GM10266 (cell line): ENCODE measurements at regions not wholly inside any gene's neighbourhood (a gene's known extent, or its start where the extent isn't known, plus 50 kb on each side); places are given as distances from the start of the nearest gene placed in this dataset.

Experiments used
- DNase-seq: peaks from one replicate; pipeline ENCODE4 v3.0.0; 2012; ENCODE audit errors: extremely low spot score
- TF ChIP-seq, protein P1 (sequence below): IDR thresholded peaks from 2 replicates; pipeline ENCODE4 v1.5.1; 2012; ENCODE audit warnings: mild to moderate bottlenecking, low read depth; ENCODE audit not compliant: control insufficient read depth, insufficient read depth; ENCODE audit errors: missing control alignments

DNA sequence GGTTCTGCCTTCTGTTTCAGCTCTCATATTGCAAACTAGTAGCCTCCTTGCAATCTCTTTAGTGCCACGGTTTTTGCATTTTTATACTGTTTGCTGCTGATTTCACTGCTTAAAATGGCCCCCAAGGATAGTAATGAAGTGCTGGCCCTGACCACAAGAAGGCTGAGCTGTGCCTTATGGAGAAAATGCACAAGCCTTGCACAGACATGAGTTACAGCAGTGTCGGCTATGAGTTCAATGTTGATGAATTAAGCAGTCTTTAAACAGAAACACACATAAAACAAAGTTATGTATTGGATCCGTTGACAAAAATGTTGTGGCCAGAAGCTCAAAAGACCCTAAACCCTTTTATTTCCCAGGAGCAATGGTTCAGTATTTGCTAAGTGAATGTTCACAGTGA, 210.6 kb upstream of the DYNLRB2 start:
- TF ChIP-seq, protein P1, sequence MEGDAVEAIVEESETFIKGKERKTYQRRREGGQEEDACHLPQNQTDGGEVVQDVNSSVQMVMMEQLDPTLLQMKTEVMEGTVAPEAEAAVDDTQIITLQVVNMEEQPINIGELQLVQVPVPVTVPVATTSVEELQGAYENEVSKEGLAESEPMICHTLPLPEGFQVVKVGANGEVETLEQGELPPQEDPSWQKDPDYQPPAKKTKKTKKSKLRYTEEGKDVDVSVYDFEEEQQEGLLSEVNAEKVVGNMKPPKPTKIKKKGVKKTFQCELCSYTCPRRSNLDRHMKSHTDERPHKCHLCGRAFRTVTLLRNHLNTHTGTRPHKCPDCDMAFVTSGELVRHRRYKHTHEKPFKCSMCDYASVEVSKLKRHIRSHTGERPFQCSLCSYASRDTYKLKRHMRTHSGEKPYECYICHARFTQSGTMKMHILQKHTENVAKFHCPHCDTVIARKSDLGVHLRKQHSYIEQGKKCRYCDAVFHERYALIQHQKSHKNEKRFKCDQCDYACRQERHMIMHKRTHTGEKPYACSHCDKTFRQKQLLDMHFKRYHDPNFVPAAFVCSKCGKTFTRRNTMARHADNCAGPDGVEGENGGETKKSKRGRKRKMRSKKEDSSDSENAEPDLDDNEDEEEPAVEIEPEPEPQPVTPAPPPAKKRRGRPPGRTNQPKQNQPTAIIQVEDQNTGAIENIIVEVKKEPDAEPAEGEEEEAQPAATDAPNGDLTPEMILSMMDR, result no peak
- DNase-seq, result no peak

DNA sequence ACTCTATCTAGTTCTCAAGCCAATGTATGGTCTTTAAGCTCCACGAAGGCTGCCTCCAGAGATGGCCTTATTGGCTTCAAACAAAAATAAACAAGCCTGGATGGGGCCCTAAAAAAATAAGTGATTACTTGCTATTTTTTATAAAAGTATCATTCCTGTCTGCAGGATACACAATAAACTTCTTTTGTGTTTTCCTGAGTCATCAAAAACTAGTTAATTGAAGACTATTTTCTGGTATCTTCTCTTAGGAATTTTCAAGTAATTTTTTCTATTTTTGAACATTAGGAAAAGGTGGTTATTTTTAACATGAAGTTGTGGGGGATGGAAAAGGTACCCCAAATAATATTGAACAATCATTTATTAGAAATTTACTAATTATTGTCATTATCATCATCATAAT, 213.1 kb upstream of the DYNLRB2 start:
- no peak for DNase-seq
- TF ChIP-seq, protein P1, result no peak

DNA sequence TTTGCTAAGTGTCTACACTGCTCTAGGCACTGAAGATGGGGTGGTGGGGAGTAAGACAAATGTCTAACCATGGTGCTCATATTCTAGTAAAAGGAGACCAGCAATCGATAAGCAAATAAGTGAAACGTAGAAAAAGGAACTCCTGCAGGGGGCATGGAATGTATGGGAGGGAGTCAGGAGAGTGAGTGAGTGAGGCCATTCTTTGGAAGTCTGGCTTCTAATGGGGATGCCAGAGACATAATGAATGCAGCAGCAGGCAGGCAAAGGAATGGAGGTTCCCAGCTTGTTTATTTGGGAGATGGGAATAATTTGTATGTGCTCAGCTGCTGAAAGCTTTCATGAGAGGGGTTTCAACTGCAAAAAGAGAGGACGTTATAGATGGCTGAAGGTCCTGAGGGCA, 216.4 kb upstream of the DYNLRB2 start:
- TF ChIP-seq, protein P1, result no peak
- DNase-seq, result no peak

DNA sequence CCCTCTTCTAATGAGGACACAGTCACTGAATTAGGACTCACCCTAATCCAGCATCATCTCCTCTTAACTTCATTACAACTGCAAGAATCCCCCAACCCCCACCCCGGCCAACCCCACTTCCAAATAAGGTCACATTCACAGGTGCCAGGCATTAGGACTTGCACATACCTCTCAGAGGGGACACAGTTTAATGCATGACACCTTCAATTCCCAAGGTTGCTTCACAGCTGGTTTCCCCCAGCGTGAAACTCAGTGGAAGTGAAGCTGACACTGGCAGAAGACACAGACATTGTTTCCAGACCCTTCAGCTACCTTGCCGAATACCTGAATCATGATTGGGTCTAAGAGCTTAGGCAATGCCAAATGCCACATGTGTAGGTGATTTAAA, 217.0 kb upstream of the DYNLRB2 start:
- TF ChIP-seq, protein P1, result no peak

DNA sequence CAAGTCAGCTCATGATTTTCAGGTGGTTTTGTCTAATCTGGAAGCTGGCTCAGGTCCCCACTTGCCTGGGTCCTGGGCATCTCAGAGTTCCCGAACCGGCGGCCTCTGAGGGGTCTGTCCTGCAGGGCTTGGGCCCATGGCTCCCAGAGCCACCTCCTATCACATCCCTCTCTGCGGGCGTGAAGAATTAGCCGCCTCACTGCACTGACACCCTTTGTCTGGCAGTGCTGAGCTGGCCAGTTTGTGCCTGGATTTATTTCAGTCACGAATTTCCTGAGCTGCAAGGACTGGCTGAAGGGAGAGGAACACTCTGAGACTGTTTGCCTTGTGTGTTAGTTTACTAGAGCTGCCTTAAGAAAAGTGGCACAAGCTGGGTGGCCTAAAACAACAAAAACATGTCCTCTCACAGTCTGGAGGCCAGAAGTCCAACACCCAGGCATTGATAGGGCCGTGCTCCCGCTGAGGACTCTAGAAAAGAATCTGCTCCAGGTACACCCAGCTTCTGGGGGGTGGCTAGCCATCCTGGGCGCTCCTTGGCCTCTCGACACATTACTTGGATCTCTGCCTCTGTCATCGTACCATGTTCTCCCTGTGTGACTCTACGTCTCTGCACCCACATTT, 217.5 kb upstream of the DYNLRB2 start:
- TF ChIP-seq, protein P1, result no peak
- DNase-seq, result no peak

More for the DNA sequence above, 217.0 kb upstream of the DYNLRB2 start:
- no peak for DNase-seq

DNA sequence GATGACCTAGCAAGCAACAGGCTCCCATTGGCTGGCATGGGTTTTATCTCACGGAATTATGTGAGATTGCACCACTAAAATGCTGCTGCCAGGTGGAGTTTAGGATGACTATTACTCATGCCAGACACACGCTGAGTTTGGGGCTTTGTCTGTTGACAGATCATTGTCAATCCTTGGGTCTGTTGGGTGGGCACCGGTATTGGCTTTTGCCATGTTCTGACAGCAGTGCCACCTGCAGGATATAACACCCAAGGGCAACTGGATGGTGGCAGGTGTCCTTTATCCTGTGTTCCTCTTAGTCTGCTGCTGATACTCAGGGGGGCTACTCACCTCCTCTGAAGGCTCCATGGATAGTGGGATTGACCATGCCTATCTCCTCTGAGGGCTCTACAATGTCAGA, 221.6 kb upstream of the DYNLRB2 start:
- TF ChIP-seq, protein P1, result no peak
- DNase-seq, result no peak

DNA sequence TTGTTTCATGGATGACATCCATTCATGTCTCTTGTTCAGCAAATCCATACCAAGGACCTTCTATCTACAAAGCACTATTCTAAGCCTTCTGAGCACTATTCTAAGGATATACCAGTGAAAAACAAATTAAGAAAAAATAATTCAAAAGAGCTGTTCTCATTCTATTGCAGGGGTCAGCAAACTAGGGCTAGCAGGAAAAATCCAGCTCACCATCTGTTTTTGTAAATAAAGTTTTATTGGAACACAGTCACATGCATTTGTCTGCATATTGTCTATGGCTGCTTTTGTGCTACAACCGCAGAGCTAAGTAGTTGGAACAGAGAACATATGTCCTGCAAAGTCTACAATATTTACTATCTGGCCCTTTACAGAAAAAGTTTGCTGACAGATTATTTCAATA, 222.7 kb upstream of the DYNLRB2 start:
- TF ChIP-seq, protein P1, result no peak
- DNase-seq, result no peak
